ENCODE measurements at regions not wholly inside any gene's neighbourhood (a gene's known extent, or its start where the extent isn't known, plus 50 kb on each side); places are given as distances from the start of the nearest gene placed in this dataset.

DNA sequence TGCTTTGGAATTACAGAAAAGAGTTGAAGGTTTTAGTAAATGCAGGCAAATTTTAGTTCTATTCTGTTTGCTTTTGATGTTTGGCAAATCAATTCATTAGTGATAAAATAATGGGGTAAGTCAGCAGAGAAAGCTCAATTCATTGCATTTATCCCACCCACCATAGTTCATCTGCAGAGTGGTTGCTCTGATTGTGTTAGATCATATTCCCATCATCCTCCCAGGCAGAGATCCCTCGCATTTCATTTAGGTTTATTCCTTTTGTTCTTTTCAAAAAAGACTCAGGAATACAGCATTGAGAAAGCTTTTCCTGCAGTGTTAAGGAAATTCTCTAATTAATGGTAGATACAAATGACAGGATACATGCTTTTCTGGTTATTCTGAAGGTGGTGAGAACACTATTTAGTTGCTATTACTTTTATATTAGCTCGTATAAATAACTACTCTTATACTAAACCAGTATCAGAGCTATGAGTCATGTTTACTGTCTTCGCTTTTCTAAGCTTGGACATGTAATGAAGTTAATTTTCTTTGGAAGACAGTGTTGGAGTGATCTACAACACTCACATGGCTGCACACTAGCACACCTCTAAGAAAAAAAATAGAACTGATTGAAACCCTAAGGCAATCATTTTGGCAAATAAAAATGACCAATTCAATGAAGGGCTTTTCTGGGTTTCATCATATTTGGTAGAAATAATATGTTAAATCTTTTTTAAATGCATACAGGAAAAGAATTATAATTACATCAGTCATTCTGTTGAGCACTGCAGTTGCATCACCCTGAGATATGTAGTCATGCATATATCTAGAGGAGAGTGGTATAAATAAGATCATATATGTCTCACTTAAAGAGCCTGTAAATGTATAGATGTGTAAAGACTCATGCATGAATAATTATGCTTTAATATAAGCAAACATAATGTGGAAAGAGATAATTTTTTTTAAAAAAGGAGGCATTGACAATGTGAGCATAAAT is 351.6 kb downstream of the PCDH7 start:
- TF ChIP-seq POLR2A (IDR thresholded peaks at IDR 0.05; ENCODE audit: borderline replicate concordance, extremely low read depth, insufficient read depth, insufficient read length) (no peak), CTCF (IDR thresholded peaks at IDR 0.05 in 2 of 3, conservative IDR thresholded peaks at IDR 0.05 in 1 of 3; ENCODE audit: borderline replicate concordance in 1 of 3, insufficient read depth in 1 of 3, low read depth in 2 of 3, low read length in 2 of 3) (no peak), ELF1 (IDR thresholded peaks at IDR 0.05; ENCODE audit: borderline replicate concordance, low read depth) (no peak)

Data from HCT116 (cell line).